BLaER1 (cell line): ENCODE measurements at regions not wholly inside any gene's neighbourhood (a gene's known extent, or its start where the extent isn't known, plus 50 kb on each side); places are given as distances from the start of the nearest gene placed in this dataset.

Experiments used
- H3K27ac ChIP-seq: shearing (Covaris generic); formaldehyde crosslinking; 2 replicates; pipeline ENCODE4 v1.8.1; 2022
- H3K27me3 ChIP-seq: shearing (Covaris generic); formaldehyde crosslinking; 2 replicates; pipeline ENCODE4 v1.8.1; 2022
- H3K36me3 ChIP-seq: shearing (Covaris generic); formaldehyde crosslinking; 2 replicates; pipeline ENCODE4 v1.8.1; 2022
- H3K4me1 ChIP-seq: shearing (Covaris generic); formaldehyde crosslinking; 2 replicates; pipeline ENCODE4 v1.8.1; 2022
- H3K4me2 ChIP-seq: shearing (Covaris generic); formaldehyde crosslinking; 2 replicates; pipeline ENCODE4 v1.8.1; 2022
- H3K4me3 ChIP-seq: shearing (Covaris generic); formaldehyde crosslinking; 2 replicates; pipeline ENCODE4 v1.8.1; 2022
- H3K9ac ChIP-seq: shearing (Covaris generic); formaldehyde crosslinking; 2 replicates; pipeline ENCODE4 v1.8.1; 2022
- H3K9me3 ChIP-seq: shearing (Covaris generic); formaldehyde crosslinking; 2 replicates; pipeline ENCODE4 v1.8.1; 2022
- H4K20me1 ChIP-seq: shearing (Covaris generic); formaldehyde crosslinking; 2 replicates; pipeline ENCODE4 v1.8.1; 2022
- Cebpa-rat ChIP-seq: shearing (Covaris generic); IDR thresholded peaks from 2 replicates; pipeline ENCODE4 v1.8.1; 2022

GRCh38 chr7:125484755-125485154 is 555.1 kb upstream of the POT1 start:
- Histone ChIP-seq H3K27ac (no peak overlapping the region), H3K4me3 (no peak overlapping the region), H3K4me2 (no peak overlapping the region), H3K36me3 (no peaks in the 10 kb centered on the region), H3K4me1 (no peaks in the 10 kb centered on the region), H3K9me3 (no peaks in the 10 kb centered on the region), H4K20me1 (no peaks in the 10 kb centered on the region), H3K27me3 (no peaks in the 10 kb centered on the region), H3K9ac (no peak overlapping the region)
- TF ChIP-seq Cebpa-rat = no peak

- Histone ChIP-seq H4K20me1 (no peaks in the 10 kb centered on the region), H3K36me3 (no peaks in the 10 kb centered on the region), H3K4me2 (no peak overlapping the region), H3K27me3 (no peaks in the 10 kb centered on the region), H3K4me1 (no peaks in the 10 kb centered on the region), H3K9ac (no peak overlapping the region), H3K4me3 (no peak overlapping the region), H3K9me3 (no peaks in the 10 kb centered on the region), H3K27ac (no peak overlapping the region)
- no peak for TF ChIP-seq Cebpa-rat
Observed at GRCh38 chr7:125481323-125481722, 551.7 kb upstream of the POT1 start.

DNA sequence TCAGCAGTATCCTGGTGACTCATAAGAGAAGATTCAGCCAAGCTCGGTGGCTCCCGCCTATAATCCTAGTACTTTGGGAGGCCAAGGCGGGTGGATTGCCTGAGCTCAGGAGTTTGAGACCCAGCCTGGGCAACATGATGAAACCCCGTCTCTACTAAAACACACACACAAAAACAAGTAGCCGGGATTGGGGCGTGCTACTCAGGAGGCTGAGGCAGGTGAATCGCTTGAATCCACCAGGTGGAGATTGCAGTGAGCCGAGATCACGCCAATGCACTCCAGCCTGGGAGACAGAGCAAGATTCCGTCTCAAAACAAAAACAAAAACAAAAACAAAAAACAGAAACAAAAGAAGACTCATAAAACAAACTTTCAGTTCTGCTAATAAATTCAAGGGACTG is 551.1 kb upstream of the POT1 start:
- H4K20me1 ChIP-seq = no peaks in the 10 kb centered on the region
- no peak overlapping the region for H3K4me3 ChIP-seq
- no peaks in the 10 kb centered on the region for H3K36me3 ChIP-seq
- H3K27me3 ChIP-seq = no peaks in the 10 kb centered on the region
- no peaks in the 10 kb centered on the region for H3K9me3 ChIP-seq
- no peak overlapping the region for H3K27ac ChIP-seq
- no peak for TF ChIP-seq Cebpa-rat
- H3K4me2 ChIP-seq = no peak overlapping the region
- H3K4me1 ChIP-seq = no peaks in the 10 kb centered on the region
- no peak overlapping the region for H3K9ac ChIP-seq

- no peak overlapping the region for H3K4me2 ChIP-seq
- no peak overlapping the region for H3K9ac ChIP-seq
- no peaks in the 10 kb centered on the region for H3K4me1 ChIP-seq
- no peaks in the 10 kb centered on the region for H3K27me3 ChIP-seq
- no peaks in the 10 kb centered on the region for H4K20me1 ChIP-seq
- no peak overlapping the region for H3K4me3 ChIP-seq
- H3K9me3 ChIP-seq = no peaks in the 10 kb centered on the region
- no peak overlapping the region for H3K27ac ChIP-seq
- no peaks in the 10 kb centered on the region for H3K36me3 ChIP-seq
- TF ChIP-seq Cebpa-rat = no peak
Observed at GRCh38 chr7:125468855-125469174, 539.2 kb upstream of the POT1 start.

GRCh38 chr7:125467996-125468854 is 538.6 kb upstream of the POT1 start:
- no peaks in the 10 kb centered on the region for H4K20me1 ChIP-seq

DNA sequence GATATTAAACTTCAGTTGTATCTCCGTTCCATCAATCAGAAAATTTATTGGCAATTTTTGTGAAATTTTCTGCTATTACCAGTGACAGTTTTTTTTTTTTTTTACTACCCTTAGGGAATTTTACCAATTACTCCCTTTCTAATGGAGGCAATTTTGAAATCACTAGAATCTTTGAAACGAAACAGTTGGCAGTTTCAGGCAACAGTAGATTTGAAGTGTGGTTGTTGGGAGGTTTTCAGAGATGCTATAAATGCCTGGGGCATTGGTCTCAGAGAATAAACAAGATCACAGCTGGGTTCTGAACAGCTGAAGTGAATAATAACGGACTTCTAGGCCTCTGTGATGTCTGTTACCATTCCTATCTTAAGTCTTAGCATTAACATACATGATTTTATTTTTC is 535.9 kb upstream of the POT1 start:
- Histone ChIP-seq H3K36me3 (no peaks in the 10 kb centered on the region), H3K27me3 (no peaks in the 10 kb centered on the region), H4K20me1 (no peaks in the 10 kb centered on the region), H3K4me1 (no peaks in the 10 kb centered on the region), H3K9me3 (no peaks in the 10 kb centered on the region), H3K9ac (no peak overlapping the region), H3K4me3 (no peak overlapping the region), H3K4me2 (no peak overlapping the region), H3K27ac (no peak overlapping the region)
- no peak for TF ChIP-seq Cebpa-rat

More at GRCh38 chr7:125467996-125468854, 538.6 kb upstream of the POT1 start:
- Histone ChIP-seq H3K4me3 (no peak overlapping the region), H3K4me2 (no peak overlapping the region), H3K27me3 (no peaks in the 10 kb centered on the region), H3K9me3 (no peaks in the 10 kb centered on the region), H3K9ac (no peak overlapping the region), H3K36me3 (no peaks in the 10 kb centered on the region), H3K4me1 (no peaks in the 10 kb centered on the region), H3K27ac (no peak overlapping the region)
- TF ChIP-seq Cebpa-rat = no peak

GRCh38 chr7:125462615-125463014 is 533.0 kb upstream of the POT1 start:
- H4K20me1 ChIP-seq = no peaks in the 10 kb centered on the region
- no peaks in the 10 kb centered on the region for H3K4me1 ChIP-seq
- H3K4me3 ChIP-seq = no peak overlapping the region

GRCh38 chr7:125459038-125459437 is 529.4 kb upstream of the POT1 start:
- Histone ChIP-seq H3K9me3 (peaks cover 19% of the 10 kb centered on the region), H3K4me3 (no peak overlapping the region), H3K27me3 (no peaks in the 10 kb centered on the region), H3K4me1 (no peaks in the 10 kb centered on the region), H3K36me3 (no peaks in the 10 kb centered on the region), H3K4me2 (no peak overlapping the region), H3K27ac (no peak overlapping the region), H3K9ac (no peak overlapping the region), H4K20me1 (no peaks in the 10 kb centered on the region)
- TF ChIP-seq Cebpa-rat = no peak

More at GRCh38 chr7:125462615-125463014, 533.0 kb upstream of the POT1 start:
- no peak for TF ChIP-seq Cebpa-rat
- Histone ChIP-seq H3K9me3 (peaks cover 17% of the 10 kb centered on the region), H3K36me3 (no peaks in the 10 kb centered on the region), H3K27me3 (no peaks in the 10 kb centered on the region), H3K9ac (no peak overlapping the region), H3K27ac (no peak overlapping the region), H3K4me2 (no peak overlapping the region)

- Histone ChIP-seq H3K9ac (no peak overlapping the region), H3K36me3 (no peaks in the 10 kb centered on the region), H3K4me2 (no peak overlapping the region), H3K27me3 (no peaks in the 10 kb centered on the region), H3K4me3 (no peak overlapping the region), H3K27ac (no peak overlapping the region), H3K9me3 (no peaks in the 10 kb centered on the region), H4K20me1 (no peaks in the 10 kb centered on the region), H3K4me1 (no peaks in the 10 kb centered on the region)
- TF ChIP-seq Cebpa-rat = no peak
Observed at GRCh38 chr7:125450749-125451148, 521.1 kb upstream of the POT1 start.

- no peaks in the 10 kb centered on the region for H3K9me3 ChIP-seq
- no peaks in the 10 kb centered on the region for H3K27me3 ChIP-seq
- H3K4me3 ChIP-seq = no peak overlapping the region
- H3K27ac ChIP-seq = no peak overlapping the region
- no peak overlapping the region for H3K9ac ChIP-seq
- H4K20me1 ChIP-seq = no peaks in the 10 kb centered on the region
- no peak overlapping the region for H3K4me2 ChIP-seq
- H3K36me3 ChIP-seq = no peaks in the 10 kb centered on the region
- H3K4me1 ChIP-seq = no peaks in the 10 kb centered on the region
- no peak for TF ChIP-seq Cebpa-rat
Observed at GRCh38 chr7:125445836-125446235, 516.2 kb upstream of the POT1 start.

GRCh38 chr7:125444864-125445263 is 515.2 kb upstream of the POT1 start:
- Histone ChIP-seq H3K4me3 (no peak overlapping the region), H3K36me3 (no peaks in the 10 kb centered on the region), H3K4me1 (no peaks in the 10 kb centered on the region), H3K27ac (no peak overlapping the region), H3K9me3 (no peaks in the 10 kb centered on the region), H3K27me3 (no peaks in the 10 kb centered on the region), H3K9ac (no peak overlapping the region), H4K20me1 (no peaks in the 10 kb centered on the region), H3K4me2 (no peak overlapping the region)
- TF ChIP-seq Cebpa-rat = no peak
